ENCODE measurements at regions not wholly inside any gene's neighbourhood (a gene's known extent, or its start where the extent isn't known, plus 50 kb on each side); places are given as distances from the start of the nearest gene placed in this dataset.

- Mint-ChIP-seq H3K4me1 (ENCODE audit: insufficient read depth, unreplicated experiment) (peaks cover 9% of the 10 kb centered on the region), H3K27ac (ENCODE audit: low read depth, unreplicated experiment) (no peak overlapping the region), H3K27me3 (ENCODE audit: insufficient read depth, unreplicated experiment) (peaks cover 3% of the 10 kb centered on the region), H3K36me3 (ENCODE audit: insufficient read depth, unreplicated experiment) (no peaks in the 10 kb centered on the region), H3K9me3 (ENCODE audit: unreplicated experiment) (no peaks in the 10 kb centered on the region), H3K4me3 (ENCODE audit: unreplicated experiment) (no peak overlapping the region)
- ChIA-PET POLR2A (no interaction called here), CTCF (interaction anchor here (2.9 kb wide), 1 partner anchor 213 kb away, joined by 28 read pairs; no protein-coding TSS in a partner anchor)
- BruUV-seq (replicated peaks): no TSS peak
- TF ChIP-seq, protein P1, sequence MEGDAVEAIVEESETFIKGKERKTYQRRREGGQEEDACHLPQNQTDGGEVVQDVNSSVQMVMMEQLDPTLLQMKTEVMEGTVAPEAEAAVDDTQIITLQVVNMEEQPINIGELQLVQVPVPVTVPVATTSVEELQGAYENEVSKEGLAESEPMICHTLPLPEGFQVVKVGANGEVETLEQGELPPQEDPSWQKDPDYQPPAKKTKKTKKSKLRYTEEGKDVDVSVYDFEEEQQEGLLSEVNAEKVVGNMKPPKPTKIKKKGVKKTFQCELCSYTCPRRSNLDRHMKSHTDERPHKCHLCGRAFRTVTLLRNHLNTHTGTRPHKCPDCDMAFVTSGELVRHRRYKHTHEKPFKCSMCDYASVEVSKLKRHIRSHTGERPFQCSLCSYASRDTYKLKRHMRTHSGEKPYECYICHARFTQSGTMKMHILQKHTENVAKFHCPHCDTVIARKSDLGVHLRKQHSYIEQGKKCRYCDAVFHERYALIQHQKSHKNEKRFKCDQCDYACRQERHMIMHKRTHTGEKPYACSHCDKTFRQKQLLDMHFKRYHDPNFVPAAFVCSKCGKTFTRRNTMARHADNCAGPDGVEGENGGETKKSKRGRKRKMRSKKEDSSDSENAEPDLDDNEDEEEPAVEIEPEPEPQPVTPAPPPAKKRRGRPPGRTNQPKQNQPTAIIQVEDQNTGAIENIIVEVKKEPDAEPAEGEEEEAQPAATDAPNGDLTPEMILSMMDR (IDR thresholded peaks at IDR 0.05; ENCODE audit: unreplicated experiment): no peak
- intact Hi-C loops (cut with micrococcal nuclease): no loop called here
- DNase-seq (ENCODE audit: unreplicated experiment): no peak
These were observed 266.5 kb downstream of the HGF start for GRCh38 chr7:81503336-81503735.

DNA sequence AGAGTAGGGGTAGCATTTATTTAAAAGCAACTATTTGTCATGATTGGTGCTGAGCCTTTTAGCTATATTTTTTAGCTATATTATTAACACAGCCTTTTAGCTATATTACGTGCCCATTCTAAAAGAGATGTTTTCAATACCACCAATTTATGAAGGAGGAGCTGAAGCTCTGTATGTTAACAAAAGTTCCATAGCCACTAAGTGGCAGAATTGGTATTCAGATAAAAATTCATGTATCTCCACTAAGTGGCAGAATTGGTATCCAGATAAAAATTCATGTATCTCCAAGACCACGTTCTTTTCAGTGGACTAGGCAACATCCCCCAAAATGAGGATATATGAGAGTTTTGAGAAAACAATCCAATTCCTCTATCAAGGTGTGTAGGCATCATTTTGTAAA, 268.6 kb downstream of the HGF start:
- ChIA-PET CTCF (interaction anchor here (0.6 to 5.8 kb wide), 26 partner anchors 9 to 1072 kb away, joined by 3 to 224 read pairs (median 5); no protein-coding TSS in a partner anchor), POLR2A (interaction anchor here (0.9 kb wide), 1 partner anchor 455 kb away, joined by 3 read pairs; no protein-coding TSS in a partner anchor)
- intact Hi-C loops (cut with micrococcal nuclease): loop anchor here (2.0 kb wide), 1 partner anchor 276 kb away; no protein-coding TSS in a partner anchor
- TF ChIP-seq, protein P1 (IDR thresholded peaks at IDR 0.05; ENCODE audit: unreplicated experiment): peak; percentile 16
- Mint-ChIP-seq H3K36me3 (ENCODE audit: insufficient read depth, unreplicated experiment) (no peaks in the 10 kb centered on the region), H3K27me3 (ENCODE audit: insufficient read depth, unreplicated experiment) (peaks cover 11% of the 10 kb centered on the region), H3K4me3 (ENCODE audit: unreplicated experiment) (no peak overlapping the region), H3K4me1 (ENCODE audit: insufficient read depth, unreplicated experiment) (peaks cover 9% of the 10 kb centered on the region), H3K27ac (ENCODE audit: low read depth, unreplicated experiment) (no peak overlapping the region), H3K9me3 (ENCODE audit: unreplicated experiment) (no peaks in the 10 kb centered on the region)
- DNase-seq (ENCODE audit: unreplicated experiment): peak; percentile 17
- no TSS peak for BruUV-seq (replicated peaks)

GRCh38 chr7:81500631-81501030, 269.2 kb downstream of the HGF start:
- Mint-ChIP-seq H3K9me3 (ENCODE audit: unreplicated experiment) (no peaks in the 10 kb centered on the region), H3K27me3 (ENCODE audit: insufficient read depth, unreplicated experiment) (peaks cover 16% of the 10 kb centered on the region), H3K36me3 (ENCODE audit: insufficient read depth, unreplicated experiment) (no peaks in the 10 kb centered on the region), H3K27ac (ENCODE audit: low read depth, unreplicated experiment) (no peak overlapping the region), H3K4me1 (ENCODE audit: insufficient read depth, unreplicated experiment) (peaks cover 9% of the 10 kb centered on the region), H3K4me3 (ENCODE audit: unreplicated experiment) (no peak overlapping the region)
- POLR2A ChIA-PET: interaction anchor here (0.7 to 1.0 kb wide), 2 partner anchors 515 to 1108 kb away, joined by 3 read pairs; no protein-coding TSS in a partner anchor
- no TSS peak for BruUV-seq (replicated peaks)
- no peak for DNase-seq (ENCODE audit: unreplicated experiment)
- TF ChIP-seq, protein P1 (IDR thresholded peaks at IDR 0.05; ENCODE audit: unreplicated experiment): no peak
- intact Hi-C loops (cut with micrococcal nuclease): loop anchor here (2.0 kb wide), 1 partner anchor 276 kb away; no protein-coding TSS in a partner anchor
- CTCF ChIA-PET: interaction anchor here (0.6 to 5.8 kb wide), 36 partner anchors 9 to 1072 kb away, joined by 3 to 224 read pairs (median 5); no protein-coding TSS in a partner anchor

DNA sequence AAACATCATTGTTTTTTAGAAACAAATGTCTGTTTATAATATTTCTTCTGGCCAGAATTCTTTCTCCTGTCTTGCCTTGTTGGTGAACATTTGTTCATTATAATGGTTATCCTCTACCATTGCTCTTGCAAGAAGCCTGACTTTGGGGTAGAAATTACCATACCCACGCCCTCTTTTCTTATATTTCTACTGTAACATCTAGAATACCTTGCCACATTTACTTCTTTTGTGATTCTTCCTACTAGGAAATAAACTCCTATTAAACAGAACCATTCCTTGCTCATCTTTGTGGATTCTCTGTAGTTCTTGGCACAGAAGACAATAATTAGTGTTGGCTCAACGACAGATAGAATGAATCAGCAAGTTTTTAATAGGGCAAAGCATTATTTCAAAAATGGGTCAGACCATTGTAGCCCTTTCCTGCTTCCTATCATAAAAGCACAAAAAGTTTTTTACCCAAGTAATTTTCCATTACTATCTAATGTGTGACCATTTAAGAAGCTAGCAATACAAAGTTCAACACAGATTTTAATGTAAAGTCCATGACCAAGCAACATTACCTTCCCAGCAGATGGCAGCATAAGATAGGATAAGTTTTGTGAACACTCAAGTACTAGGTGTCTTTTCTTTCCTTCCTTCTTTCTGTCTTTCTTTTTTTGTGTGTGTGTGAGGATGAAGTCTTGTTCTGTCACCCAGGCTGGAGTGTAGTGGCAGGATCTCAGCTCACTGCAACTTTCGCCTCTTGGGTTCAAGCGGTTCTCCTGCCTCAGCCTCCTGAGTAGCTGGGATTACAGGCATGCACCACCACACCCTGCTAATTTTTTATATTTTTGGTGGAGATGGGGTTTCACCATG, 270.4 kb downstream of the HGF start:
- intact Hi-C loops (cut with micrococcal nuclease): loop anchor here (1.0 to 10.0 kb wide), 7 partner anchors 217 to 1228 kb away; no protein-coding TSS in a partner anchor
- no peak overlapping the region for H3K27ac Mint-ChIP-seq (ENCODE audit: low read depth, unreplicated experiment)

More for the DNA sequence above, 270.4 kb downstream of the HGF start:
- ChIA-PET CTCF (interaction anchor here (0.5 to 5.8 kb wide), 40 partner anchors 8 to 1110 kb away, joined by 3 to 224 read pairs (median 4); no protein-coding TSS in a partner anchor), POLR2A (interaction anchor here (1.0 to 1.7 kb wide), 3 partner anchors 218 to 519 kb away, joined by 3 to 4 read pairs (median 4); no protein-coding TSS in a partner anchor)
- no peaks in the 10 kb centered on the region for H3K36me3 Mint-ChIP-seq (ENCODE audit: insufficient read depth, unreplicated experiment)
- peaks cover 9% of the 10 kb centered on the region for H3K4me1 Mint-ChIP-seq (ENCODE audit: insufficient read depth, unreplicated experiment)
- no peaks in the 10 kb centered on the region for H3K9me3 Mint-ChIP-seq (ENCODE audit: unreplicated experiment)
- no TSS peak for BruUV-seq (replicated peaks)
- DNase-seq (ENCODE audit: unreplicated experiment): peak; percentile 80
- H3K27me3 Mint-ChIP-seq (ENCODE audit: insufficient read depth, unreplicated experiment): peaks cover 21% of the 10 kb centered on the region
- no peak overlapping the region for H3K4me3 Mint-ChIP-seq (ENCODE audit: unreplicated experiment)
- TF ChIP-seq, protein P1 (IDR thresholded peaks at IDR 0.05; ENCODE audit: unreplicated experiment): peak; percentile 54
